HL-60 (cell line): ENCODE measurements at regions not wholly inside any gene's neighbourhood (a gene's known extent, or its start where the extent isn't known, plus 50 kb on each side); places are given as distances from the start of the nearest gene placed in this dataset.

Source experiments
- CTCF ChIP-seq: IDR thresholded peaks from one replicate; pipeline ENCODE4 v1.5.1; 2011; ENCODE audit warnings: low read length, control low read depth, inconsistent platforms; ENCODE audit not compliant: insufficient read depth
- POLR2AphosphoS5 ChIP-seq: IDR thresholded peaks from 2 replicates; pipeline ENCODE4 v1.6.1; 2012; ENCODE audit warnings: low read depth

- TF ChIP-seq POLR2AphosphoS5 (no peak), CTCF (no peak)
Observed at GRCh38 chr5:3006961-3007551, 255.6 kb upstream of the IRX2 start.
